ENCODE measurements at regions not wholly inside any gene's neighbourhood (a gene's known extent, or its start where the extent isn't known, plus 50 kb on each side); places are given as distances from the start of the nearest gene placed in this dataset.

- no peak for TF ChIP-seq CTCF (conservative IDR thresholded peaks at IDR 0.05 in 1 of 2, IDR thresholded peaks at IDR 0.05 in 1 of 2; ENCODE audit: low read depth in 1 of 2, low read length in 2 of 2)
- TF ChIP-seq EZH2 (IDR thresholded peaks at IDR 0.05; ENCODE audit: low read length, missing control alignments): no peak
Observed at GRCh38 chr18:53586923-53587322, 637.5 kb downstream of the MBD2 start.

Measured in fibroblast of lung (primary cell).